NCI-H2107 treated with DMSO at 0.1 percent for 48 hours (cell line): ENCODE measurements at regions not wholly inside any gene's neighbourhood (a gene's known extent, or its start where the extent isn't known, plus 50 kb on each side); places are given as distances from the start of the nearest gene placed in this dataset.

ENCODE experiments used
- DNase-seq: peaks from one replicate; lab custom pipeline; 2025; ENCODE audit not compliant: unreplicated experiment; lab: John Stamatoyannopoulos, UW

DNA sequence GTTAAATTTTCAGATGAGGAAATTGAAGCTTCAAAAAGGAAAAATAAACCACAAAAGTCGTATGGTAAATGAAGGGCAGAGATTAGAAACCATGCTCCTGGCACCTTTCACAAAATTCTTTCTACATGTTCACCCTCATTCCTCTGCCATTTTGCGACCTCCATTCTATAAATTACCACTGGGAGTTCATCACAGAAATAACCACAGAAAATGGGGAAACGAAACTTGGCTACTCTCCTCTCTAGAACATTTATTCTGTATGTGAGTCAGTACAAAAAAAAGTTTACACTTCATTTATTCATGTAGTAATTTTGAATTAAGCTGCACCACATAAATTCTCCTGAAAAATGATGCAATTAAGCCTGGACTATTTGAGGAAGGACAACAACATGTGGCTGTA is 320.9 kb upstream of the C1orf87 start:
- no peak for DNase-seq

DNA sequence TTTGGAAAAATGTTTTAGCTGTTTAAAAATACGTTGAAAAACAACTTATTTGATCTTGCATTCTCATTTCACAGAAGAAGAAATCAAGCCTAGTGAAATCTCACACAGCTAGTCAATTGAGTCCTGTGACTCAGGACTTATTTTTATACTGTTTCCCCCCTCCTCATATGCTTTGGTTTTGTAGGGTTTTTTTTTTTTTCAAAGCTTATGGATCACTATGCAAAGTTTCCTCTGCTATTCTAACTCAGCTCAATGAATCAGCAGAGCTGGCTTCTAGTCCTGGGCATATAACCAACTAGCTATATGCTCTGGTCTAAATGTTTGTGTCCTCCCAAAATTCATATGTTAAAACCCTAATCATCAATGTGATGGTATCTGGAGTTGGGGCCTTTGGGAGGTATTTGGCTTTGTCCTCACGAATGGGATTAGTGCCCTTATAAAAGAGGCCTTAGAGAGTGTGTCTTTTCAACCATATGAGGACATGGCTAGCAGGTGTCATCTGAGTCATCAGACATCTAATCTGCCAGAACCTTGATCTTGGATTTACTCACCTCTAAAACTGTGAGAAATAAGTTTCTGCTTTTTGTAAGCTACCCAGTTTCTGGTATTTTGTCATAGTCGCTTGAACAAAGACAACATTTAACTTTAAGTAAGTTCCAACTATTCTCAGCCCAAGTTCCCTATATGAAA is 317.2 kb upstream of the C1orf87 start:
- no peak for DNase-seq

DNA sequence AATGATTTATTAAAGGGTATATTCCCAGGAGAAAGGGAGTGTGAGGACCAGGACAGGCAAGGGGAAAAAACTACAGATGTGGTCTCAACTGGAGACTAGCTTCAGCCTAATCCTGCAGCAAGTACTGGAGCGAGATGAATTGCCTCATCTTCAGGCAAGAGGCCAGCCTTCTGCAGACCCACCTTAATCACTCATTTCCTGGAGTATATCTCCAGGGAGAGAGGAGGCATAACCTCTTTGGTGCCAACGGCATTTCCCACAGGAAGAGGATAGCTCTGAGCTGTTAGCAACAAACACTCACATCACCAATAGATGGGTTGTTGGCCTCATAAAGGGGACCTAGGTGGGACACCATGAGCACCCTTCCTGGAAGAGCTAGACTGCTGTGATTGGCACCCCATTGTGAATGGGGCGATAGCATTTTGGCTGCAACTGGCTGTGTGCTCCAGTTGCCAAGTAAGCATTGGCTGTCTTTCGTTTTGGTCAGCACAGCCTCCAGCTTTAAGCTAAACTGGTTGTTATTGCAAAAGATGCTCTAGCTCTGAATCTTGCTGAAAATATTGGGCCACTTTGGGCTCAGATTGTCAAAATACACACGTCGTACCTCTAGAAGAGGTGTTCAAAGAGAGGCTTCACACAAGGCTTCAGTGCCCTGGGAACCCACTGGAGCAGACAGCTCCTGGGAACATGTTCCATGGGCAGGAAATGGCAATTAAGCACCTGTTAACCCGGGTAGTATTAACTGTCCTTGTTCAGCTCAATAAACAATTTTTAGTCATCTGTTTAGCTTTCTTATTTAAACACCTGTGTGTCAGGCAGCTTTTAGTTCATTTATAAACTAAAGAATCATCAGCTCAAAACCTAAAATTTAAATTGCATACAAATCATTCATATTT is 314.8 kb upstream of the C1orf87 start:
- no peak for DNase-seq

DNA sequence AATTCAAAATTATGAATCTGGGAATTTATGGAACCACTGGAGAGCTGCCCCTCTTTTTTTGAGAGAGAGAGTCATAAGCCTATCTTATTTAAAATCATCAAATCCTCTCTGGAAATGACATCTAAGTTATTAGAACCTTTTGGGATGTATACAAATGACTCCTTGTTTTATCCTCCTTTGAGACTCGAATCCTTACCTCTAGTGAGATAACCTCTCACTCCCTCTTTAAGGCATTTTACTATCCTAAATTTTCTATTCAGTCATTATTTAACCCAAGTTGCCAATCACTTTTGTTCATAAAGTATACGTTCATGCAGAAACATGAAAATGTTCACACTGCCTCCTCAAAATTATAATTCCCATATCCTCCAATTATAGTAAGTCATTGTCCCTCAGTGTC is 313.6 kb upstream of the C1orf87 start:
- DNase-seq = no peak

DNA sequence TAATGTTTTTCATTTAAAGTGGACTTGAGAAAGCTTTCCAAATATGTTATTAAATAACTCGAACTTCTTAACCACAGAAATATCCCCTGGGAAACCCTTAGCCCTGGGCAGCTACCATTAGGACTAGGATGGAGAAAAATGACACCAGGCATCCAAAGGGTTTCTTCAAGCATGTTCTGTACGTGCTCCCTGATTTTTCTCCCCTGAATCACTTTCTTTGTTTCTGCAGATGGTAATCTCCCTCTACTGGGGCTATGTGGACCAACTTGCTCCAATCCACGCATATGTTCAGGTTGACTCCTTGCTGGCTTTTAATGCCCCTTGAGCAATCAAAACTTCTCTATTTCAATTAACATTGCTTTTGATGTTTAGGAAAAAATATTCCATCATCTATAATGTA is 312.7 kb upstream of the C1orf87 start:
- no peak for DNase-seq

DNA sequence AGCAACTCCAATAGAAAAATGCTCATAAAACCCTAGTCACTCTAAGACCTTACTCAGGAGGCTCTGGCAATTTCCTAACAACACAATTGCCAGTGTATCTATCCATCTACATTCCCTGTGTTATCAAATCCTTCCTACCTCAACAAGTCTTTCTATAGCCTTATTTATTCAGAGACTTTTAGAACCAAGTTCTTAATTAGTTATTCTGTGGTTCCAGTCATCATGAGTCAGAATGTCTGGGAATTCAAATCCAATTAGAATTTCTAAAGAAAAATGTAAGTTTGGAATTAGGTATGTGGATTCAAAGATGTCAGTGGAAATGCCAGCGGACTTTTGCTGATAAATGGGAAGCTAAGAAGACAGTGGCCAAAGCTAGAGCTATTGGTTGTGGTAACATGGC is 302.6 kb upstream of the C1orf87 start:
- no peak for DNase-seq

DNA sequence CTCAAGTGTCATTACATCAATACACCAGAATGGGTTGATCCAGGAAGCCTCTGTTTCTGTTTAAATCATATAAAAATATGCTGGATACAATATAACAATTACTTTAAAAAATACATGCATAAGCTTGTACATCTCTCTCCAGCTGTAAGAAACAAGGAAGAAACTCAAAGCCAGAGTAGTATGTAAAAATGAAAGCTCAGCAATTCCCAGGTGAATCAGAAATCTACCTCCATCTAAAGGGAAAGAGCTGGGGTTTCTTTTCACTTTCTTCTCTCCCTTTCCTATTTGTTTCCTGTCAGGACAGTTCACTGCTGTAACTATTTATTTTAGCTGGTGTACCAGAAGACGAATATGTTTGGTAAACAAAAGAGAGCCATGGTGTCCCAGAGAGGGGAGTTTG is 301.0 kb upstream of the C1orf87 start:
- no peak for DNase-seq

DNA sequence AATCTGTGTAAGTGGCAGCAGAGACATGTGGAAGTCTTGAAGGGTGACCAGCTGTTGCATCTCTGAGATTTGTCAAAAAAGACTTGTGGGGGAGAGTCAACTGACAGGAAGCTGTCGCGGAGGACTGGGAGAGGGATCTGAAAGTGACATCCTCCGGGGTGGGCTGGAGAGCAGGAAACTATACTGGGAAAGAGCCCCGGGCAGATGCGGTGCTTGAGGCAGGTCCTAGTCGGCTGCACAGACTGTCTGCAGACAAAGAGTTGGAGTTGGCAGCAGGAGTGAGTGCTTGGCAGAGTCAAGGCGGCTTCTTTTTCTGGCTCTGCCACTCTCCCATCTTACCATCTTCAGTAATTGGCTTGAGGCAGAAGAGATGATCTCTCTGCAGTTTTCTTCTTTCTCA is 294.0 kb upstream of the C1orf87 start:
- DNase-seq = no peak

DNA sequence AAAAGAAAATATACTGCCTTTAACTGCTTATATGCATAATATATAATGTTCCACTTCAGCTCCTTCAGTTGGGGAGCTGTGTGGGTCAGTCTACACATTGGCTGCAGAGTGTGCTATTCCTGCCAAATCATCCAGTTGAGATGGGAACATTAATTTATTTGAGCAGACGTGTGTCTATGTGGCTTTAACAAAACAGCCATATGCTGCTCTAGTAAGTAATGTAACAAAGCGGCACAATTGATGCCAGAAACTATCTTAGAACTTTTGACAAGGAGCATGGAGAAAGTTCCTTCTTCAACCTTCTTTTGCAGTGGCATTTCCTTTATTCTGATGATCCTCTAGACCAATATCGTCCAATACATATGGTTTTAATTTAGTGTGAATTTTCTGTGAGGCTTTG is 285.9 kb upstream of the C1orf87 start:
- no peak for DNase-seq

DNA sequence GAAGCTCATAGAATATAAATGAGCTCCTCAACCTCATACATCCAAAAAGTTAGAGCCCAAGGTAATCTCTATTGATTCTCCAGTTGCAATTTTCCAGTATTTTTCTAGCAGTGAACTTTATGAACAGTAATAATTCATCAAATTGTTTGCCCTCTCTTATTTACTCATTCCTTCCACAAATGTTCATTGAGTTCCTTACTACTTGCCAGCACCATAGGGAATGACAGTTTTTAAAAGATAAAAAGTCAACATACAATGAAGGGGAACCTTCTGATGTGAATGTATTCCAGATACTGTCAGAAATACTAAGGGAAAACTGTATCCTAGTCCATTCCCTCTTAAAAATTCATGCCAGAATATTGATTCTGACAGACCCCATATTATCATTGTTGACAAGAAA is 277.0 kb upstream of the C1orf87 start:
- DNase-seq = no peak

DNA sequence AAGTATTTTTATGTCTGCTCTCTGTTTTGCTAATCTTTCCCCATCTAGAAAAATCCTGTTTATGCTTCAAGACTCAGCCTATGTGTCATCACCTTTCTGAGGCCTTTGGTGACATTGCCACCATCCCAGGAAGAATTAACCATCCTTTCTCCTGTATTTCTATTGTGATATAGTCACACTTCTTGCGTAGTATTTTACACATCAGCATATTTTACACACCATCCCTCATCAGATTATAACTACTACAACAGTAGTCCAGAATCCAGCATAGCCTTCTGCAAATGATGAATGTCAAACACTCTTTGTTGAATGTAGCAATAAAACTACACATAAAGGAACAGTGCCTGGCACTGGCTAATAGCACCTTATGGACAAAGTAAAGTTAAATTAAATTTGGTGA is 275.3 kb upstream of the C1orf87 start:
- no peak for DNase-seq

DNA sequence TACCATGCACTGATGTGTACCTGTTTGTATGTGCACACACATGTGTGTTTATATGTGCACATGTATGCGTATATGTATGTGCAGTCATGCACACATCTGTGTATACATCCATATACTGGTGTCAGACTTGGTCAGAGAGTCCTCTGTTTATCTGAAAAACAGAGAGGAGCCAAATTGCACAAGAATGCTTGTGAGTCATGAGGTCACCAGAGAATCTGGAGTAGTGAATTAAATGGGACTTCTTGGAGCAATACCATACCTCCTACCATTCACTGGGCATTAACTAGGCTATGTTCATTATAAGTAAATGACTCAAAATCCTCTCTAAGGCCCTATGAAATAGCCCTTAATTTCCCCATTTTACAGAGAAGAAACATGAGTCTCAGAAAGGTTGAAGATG is 272.1 kb upstream of the C1orf87 start:
- DNase-seq = no peak

DNA sequence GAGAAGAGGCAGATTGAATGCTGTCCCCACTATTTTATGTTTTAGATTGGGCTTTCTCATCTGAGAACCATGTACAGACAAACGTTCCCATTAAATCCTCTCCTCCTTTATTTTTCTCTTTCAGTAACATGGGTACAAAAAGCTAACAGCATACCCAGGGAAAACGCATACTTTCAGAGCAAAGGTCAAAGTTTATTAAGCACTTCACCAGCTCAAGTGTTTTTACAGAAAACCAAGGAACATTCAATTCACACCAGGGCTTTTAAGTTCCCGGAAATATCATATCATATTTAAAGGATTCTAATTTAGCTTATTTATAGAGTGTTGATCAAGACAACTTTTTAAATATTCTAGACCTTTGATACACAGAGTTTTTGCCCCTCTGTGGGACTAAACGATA is 271.5 kb upstream of the C1orf87 start:
- no peak for DNase-seq

DNA sequence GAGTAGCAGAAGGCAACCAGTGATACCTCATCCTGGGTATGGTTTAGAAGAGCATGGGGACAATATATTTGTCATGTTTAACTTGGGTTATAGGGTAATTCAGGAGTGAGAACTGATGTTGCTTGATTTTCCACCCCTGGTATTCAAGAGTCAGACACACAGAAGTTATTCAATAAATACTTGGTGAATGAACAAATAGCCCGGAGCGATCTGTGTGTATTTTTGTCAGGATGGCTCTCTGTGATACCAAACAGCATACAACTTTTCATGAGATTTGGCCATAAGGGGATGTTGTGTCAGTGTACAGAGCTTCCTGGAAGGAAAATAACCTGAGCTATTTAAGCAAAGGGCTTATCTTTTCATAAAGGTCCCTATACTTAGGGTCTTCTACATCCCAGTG is 270.2 kb upstream of the C1orf87 start:
- DNase-seq = no peak

DNA sequence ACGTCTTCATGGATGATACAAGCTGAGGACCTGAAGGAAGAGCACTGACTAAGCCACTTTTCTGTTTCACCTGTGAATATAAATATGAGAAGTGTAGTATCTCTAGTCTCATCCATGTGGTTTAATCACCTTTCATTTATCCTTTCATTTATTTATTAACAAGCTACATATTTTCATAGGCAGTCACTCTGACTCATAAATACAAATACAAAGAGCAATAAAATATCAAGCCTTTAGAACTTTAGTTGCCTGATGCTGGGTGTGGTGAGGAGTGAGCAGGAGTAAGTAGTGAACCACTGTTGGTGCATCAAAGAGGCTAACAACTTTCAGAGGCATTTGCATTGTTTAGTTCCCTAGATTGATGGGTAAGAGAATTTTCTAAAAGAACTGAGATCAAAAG is 269.0 kb upstream of the C1orf87 start:
- DNase-seq = no peak

DNA sequence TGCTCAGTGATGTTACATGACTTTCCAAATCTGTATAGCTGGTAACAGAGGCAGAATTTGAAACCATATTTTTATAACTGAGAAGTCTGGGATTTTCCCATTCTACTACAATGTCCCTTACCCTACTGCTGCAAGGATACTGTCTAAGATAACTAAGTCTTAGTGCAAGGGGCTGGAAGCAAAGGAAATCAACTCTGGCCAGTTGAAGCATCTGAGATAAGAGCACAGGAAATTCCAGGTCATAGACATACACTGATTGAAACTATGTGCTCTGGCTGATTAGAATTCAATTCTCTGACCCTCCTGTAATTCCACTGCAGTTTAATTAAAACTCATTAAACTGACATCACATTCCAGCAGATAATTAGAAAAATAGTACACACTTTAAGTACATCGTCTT is 267.7 kb upstream of the C1orf87 start:
- no peak for DNase-seq

DNA sequence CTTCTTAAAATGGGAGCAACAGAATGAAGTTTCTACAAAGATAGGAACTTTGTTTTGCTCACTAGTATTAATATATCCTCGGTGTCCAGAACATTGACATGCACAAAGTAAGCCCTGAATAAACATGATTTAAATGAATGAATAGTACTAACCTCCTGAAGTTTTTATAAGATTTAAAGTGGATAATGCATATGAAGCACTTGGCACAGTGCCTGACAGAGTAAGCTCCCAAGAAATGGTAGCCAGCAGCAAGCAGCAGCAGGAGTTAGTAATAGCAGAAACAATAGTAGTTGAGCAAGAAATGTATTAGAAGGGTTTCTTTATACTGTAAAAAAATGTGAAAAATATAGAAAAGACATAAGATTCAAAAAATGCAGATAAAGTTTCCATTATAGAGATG is 258.1 kb upstream of the C1orf87 start:
- DNase-seq = no peak

DNA sequence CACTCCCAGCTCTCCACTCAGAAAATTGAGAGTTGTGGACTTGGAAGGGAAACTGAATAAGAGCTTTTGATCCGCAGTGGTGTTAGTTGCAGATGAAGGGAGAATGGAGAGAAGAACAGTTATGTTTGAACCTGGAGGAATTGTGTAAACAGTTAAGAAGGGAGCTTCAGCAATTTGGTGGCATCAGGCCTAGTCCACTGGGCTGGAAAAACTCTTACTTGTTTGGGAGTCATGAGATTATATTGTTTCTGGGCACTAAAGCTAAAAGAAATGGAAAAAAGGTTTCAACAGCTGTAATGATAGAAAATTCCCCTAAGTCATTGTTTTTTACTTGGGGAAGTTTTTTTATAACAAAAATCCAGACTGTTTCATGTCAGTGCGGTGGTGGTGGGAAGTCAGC is 256.1 kb upstream of the C1orf87 start:
- no peak for DNase-seq

DNA sequence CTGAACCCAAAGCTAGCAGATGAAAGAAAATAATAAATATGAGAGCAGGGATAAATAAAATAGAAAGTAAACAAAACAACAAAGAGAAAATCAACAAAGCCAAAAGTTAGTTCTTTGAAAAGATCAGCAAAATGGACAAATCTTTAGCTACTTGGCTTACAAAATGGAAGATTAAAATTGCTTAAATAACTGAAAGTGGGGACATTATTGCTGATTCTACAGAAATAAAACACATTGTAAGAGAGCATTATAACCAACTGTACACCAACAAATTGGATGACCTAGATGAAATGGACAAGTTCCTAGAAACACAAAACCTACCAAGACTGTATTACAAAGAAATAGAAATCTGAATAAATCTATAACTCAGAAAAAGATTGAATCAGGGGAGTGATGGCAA is 238.3 kb upstream of the C1orf87 start:
- no peak for DNase-seq

DNA sequence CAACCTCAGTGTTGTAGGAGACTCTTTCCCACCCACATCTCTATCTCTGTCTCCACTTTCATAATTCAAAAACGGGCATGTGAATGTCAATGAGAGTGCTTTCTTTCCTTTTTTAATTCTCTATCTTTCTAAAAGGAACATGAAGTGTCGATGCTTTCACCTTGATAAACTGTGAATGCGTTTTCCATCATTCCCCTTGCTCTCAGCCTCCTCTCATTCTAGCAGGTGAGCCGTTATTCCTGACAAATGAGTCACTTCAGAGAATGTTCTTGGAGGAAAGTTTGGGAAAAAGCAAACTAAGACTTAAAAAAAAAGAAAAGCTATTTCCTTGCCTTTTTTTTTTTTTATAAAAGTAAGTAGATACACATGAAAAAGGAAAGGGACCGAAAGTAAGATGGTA is 226.0 kb upstream of the C1orf87 start:
- no peak for DNase-seq

DNA sequence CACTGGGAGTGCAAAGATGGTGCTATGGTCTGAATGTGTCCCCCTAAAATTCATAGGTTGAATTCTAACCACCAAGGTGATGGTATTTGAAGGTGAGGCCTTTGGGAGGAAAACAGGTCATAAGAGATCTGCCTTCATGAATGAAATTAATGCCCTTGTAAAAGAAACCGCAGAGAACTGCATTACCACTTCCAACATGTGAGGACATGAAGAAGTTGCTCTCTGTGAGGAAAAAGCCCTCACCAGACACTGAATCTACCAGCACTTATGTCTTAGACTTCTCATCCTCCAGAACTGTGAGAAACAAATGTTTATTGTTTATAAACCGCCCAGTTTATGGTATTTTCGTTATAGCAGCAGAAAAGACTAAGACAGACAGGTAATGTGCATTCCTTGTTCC is 224.7 kb upstream of the C1orf87 start:
- DNase-seq = no peak

DNA sequence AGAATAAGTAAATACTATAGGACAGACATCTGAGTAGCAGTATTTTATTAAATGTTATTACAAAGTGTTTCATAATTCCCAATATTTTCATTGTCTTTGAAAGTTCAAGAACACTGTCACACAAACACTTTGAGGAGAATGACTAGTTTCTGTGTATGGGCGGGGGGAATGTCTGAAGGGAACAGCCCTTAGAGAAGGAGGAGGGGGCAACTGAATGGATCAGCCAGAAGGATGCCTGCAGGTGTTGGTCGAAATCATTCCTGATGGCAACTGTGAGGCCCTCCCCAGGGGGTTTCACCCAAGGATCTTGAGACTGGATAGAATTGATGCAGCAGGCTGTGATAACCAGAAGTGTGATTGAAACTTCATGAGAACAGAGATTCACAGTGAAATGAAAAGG is 223.2 kb upstream of the C1orf87 start:
- DNase-seq = no peak

DNA sequence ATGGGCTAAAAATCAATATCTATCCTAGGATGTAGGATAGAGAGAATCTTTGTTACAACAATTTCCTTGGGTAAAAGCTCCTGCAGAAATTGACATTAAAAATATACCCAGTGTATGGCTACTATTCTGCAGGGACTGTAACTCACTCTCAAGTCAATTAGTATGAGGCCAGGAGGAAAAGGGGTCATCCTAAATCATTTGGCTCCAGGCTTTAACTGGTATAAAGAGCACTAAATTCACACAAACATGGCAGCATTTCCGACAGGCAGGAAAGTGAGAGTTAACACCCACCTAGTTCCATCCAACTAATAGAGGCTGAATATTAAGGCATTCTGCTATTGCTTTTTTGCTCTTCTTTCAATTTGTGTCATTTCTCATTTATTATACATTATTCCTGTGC is 218.6 kb upstream of the C1orf87 start:
- DNase-seq = no peak
